ENCODE measurements at regions not wholly inside any gene's neighbourhood (a gene's known extent, or its start where the extent isn't known, plus 50 kb on each side); places are given as distances from the start of the nearest gene placed in this dataset.

- TF ChIP-seq, protein P1, sequence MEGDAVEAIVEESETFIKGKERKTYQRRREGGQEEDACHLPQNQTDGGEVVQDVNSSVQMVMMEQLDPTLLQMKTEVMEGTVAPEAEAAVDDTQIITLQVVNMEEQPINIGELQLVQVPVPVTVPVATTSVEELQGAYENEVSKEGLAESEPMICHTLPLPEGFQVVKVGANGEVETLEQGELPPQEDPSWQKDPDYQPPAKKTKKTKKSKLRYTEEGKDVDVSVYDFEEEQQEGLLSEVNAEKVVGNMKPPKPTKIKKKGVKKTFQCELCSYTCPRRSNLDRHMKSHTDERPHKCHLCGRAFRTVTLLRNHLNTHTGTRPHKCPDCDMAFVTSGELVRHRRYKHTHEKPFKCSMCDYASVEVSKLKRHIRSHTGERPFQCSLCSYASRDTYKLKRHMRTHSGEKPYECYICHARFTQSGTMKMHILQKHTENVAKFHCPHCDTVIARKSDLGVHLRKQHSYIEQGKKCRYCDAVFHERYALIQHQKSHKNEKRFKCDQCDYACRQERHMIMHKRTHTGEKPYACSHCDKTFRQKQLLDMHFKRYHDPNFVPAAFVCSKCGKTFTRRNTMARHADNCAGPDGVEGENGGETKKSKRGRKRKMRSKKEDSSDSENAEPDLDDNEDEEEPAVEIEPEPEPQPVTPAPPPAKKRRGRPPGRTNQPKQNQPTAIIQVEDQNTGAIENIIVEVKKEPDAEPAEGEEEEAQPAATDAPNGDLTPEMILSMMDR (conservative IDR thresholded peaks at IDR 0.05; ENCODE audit: low read depth, low read length) = no peak
- TF ChIP-seq EZH2phosphoT487 (IDR thresholded peaks at IDR 0.05; ENCODE audit: borderline replicate concordance, low read length) (no peak), EZH2 (IDR thresholded peaks at IDR 0.05; ENCODE audit: low read length, unreplicated experiment) (no peak)
- H3K4me1 ChIP-seq (ENCODE audit: insufficient read depth, low read length) = peaks cover 16% of the 10 kb centered on the region; the same call in 1 of the 2 replicates
- no peak overlapping the region for H3K9ac ChIP-seq (ENCODE audit: low read length)
- H3K27me3 ChIP-seq (ENCODE audit: low read length) = no peaks in the 10 kb centered on the region
- ChIA-PET POLR2A (ENCODE audit: unreplicated experiment) (no interaction called here), CTCF (no interaction called here)
- no peak overlapping the region for H2AFZ ChIP-seq (ENCODE audit: low read length)
- no peaks in the 10 kb centered on the region for H3K79me2 ChIP-seq (ENCODE audit: low read length)
- no peak for ATAC-seq
- DNase-seq = no peak
- H3F3A ChIP-seq (ENCODE audit: low read length, unreplicated experiment) = no peaks in the 10 kb centered on the region
- H3K4me3 ChIP-seq (ENCODE audit: low read length) = no peak overlapping the region
- H3K9me2 ChIP-seq (replicated peaks; ENCODE audit: low read length) = no peaks in the 10 kb centered on the region
- BruUV-seq (replicated peaks) = no TSS peak
- no peaks in the 10 kb centered on the region for H4K20me1 ChIP-seq (ENCODE audit: low read length)
- no peaks in the 10 kb centered on the region for H3K36me3 ChIP-seq (ENCODE audit: low read depth, low read length)
- no peaks in the 10 kb centered on the region for H3K9me3 ChIP-seq (ENCODE audit: low read length)
- no peak overlapping the region for H3K27ac ChIP-seq (ENCODE audit: low read length)
- intact Hi-C loops (cut with micrococcal nuclease) = no loop called here
- H3K4me2 ChIP-seq (ENCODE audit: low read length) = no peak overlapping the region
These were observed 496.5 kb upstream of the CDH11 start for GRCh38 chr16:65618333-65618732.

DNA sequence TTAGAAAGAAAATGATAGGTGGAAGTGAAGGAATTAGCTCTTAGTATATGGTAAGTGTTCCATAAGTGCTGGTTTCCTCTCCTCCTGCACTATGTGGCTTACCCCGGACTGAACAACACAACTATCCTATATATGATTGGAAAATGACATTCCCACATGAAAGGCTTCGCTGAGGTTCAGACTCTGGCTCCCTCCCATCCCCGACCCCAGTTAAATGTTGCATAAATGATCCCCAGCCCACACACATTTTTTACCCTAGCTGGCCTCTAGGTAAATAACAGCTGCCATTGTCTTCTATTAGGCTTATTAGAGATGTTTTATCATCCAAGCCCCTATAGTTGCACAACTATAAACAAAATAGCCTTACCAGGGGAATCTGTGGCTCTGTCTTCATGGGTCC is 495.6 kb upstream of the CDH11 start:
- no peak for ATAC-seq

DNA sequence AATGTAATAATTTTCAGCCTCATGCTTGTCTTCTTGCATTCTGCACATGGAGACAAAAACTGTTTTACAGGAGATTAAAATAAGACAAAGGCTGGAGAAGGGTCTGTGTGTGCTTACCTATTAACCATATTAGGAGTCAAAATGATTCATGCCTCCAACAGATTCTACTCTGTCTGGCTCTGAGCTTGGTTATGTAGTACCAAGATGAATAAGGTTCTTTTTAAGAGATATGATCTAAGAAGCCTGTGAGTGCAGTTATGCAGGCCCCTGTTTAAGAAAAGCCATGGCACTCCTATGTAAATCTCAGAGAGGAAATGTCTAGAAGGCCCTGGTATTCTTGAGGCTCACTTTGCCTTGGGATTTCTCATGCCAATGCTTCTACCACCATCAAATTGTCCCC is 486.6 kb upstream of the CDH11 start:
- Histone ChIP-seq H3K27ac (ENCODE audit: low read length) (no peak overlapping the region), H3K9me3 (ENCODE audit: low read length) (no peaks in the 10 kb centered on the region), H3K9ac (ENCODE audit: low read length) (no peak overlapping the region), H3K4me3 (ENCODE audit: low read length) (no peak overlapping the region), H3F3A (ENCODE audit: low read length, unreplicated experiment) (no peaks in the 10 kb centered on the region), H3K4me2 (ENCODE audit: low read length) (no peak overlapping the region), H3K27me3 (ENCODE audit: low read length) (no peaks in the 10 kb centered on the region), H3K36me3 (ENCODE audit: low read depth, low read length) (no peaks in the 10 kb centered on the region), H4K20me1 (ENCODE audit: low read length) (no peaks in the 10 kb centered on the region), H3K9me2 (replicated peaks; ENCODE audit: low read length) (no peaks in the 10 kb centered on the region), H3K4me1 (ENCODE audit: insufficient read depth, low read length) (no peaks in the 10 kb centered on the region), H3K79me2 (ENCODE audit: low read length) (no peaks in the 10 kb centered on the region), H2AFZ (ENCODE audit: low read length) (no peak overlapping the region)
- DNase-seq = no peak
- POLR2A ChIA-PET (ENCODE audit: unreplicated experiment) = no interaction called here
- ATAC-seq = no peak
- BruUV-seq (replicated peaks) = no TSS peak
- no peak for TF ChIP-seq EZH2phosphoT487 (IDR thresholded peaks at IDR 0.05; ENCODE audit: borderline replicate concordance, low read length)
- TF ChIP-seq, protein P1 (conservative IDR thresholded peaks at IDR 0.05; ENCODE audit: low read depth, low read length) = no peak
- no peak for TF ChIP-seq EZH2 (IDR thresholded peaks at IDR 0.05; ENCODE audit: low read length, unreplicated experiment)
- CTCF ChIA-PET = no interaction called here
- intact Hi-C loops (cut with micrococcal nuclease) = no loop called here

More for the DNA sequence above, 495.6 kb upstream of the CDH11 start:
- Histone ChIP-seq H4K20me1 (ENCODE audit: low read length) (no peaks in the 10 kb centered on the region), H2AFZ (ENCODE audit: low read length) (no peak overlapping the region), H3K9ac (ENCODE audit: low read length) (no peak overlapping the region), H3K4me3 (ENCODE audit: low read length) (no peak overlapping the region), H3K27me3 (ENCODE audit: low read length) (no peaks in the 10 kb centered on the region), H3K9me3 (ENCODE audit: low read length) (no peaks in the 10 kb centered on the region), H3K36me3 (ENCODE audit: low read depth, low read length) (no peaks in the 10 kb centered on the region), H3K9me2 (replicated peaks; ENCODE audit: low read length) (no peaks in the 10 kb centered on the region), H3K79me2 (ENCODE audit: low read length) (no peaks in the 10 kb centered on the region), H3F3A (ENCODE audit: low read length, unreplicated experiment) (no peaks in the 10 kb centered on the region), H3K4me1 (ENCODE audit: insufficient read depth, low read length) (peaks cover 16% of the 10 kb centered on the region; the same call in 1 of the 2 replicates), H3K27ac (ENCODE audit: low read length) (no peak overlapping the region), H3K4me2 (ENCODE audit: low read length) (no peak overlapping the region)
- intact Hi-C loops (cut with micrococcal nuclease) = no loop called here
- POLR2A ChIA-PET (ENCODE audit: unreplicated experiment) = no interaction called here
- TF ChIP-seq EZH2 (IDR thresholded peaks at IDR 0.05; ENCODE audit: low read length, unreplicated experiment) (no peak), EZH2phosphoT487 (IDR thresholded peaks at IDR 0.05; ENCODE audit: borderline replicate concordance, low read length) (no peak)
- TF ChIP-seq, protein P1 (conservative IDR thresholded peaks at IDR 0.05; ENCODE audit: low read depth, low read length) = no peak
- no peak for DNase-seq
- CTCF ChIA-PET = no interaction called here
- BruUV-seq (replicated peaks) = no TSS peak
